Mesothelial cell of epicardium (in vitro differentiated cells): ENCODE measurements at regions not wholly inside any gene's neighbourhood (a gene's known extent, or its start where the extent isn't known, plus 50 kb on each side); places are given as distances from the start of the nearest gene placed in this dataset.

Source experiments
- DNase-seq, 2 experiments: peaks; one replicate each; pipeline ENCODE4 v3.0.0; 2021; ENCODE audit warnings: low spot score in 2 of 2; ENCODE audit not compliant: unreplicated experiment in 2 of 2
- H3K27ac Mint-ChIP-seq: 2 replicates; pipeline ENCODE4 v1.8.0; 2021; ENCODE audit warnings: mixed read lengths
- H3K27me3 Mint-ChIP-seq: 2 replicates; pipeline ENCODE4 v1.8.0; 2021; ENCODE audit warnings: low read depth, mixed read lengths
- H3K36me3 Mint-ChIP-seq: 2 replicates; pipeline ENCODE4 v1.8.0; 2021; ENCODE audit warnings: mixed read lengths
- H3K4me1 Mint-ChIP-seq: 2 replicates; pipeline ENCODE4 v1.8.0; 2021; ENCODE audit warnings: mixed read lengths
- H3K4me3 Mint-ChIP-seq: 2 replicates; pipeline ENCODE4 v1.8.0; 2021; ENCODE audit warnings: mild to moderate bottlenecking, moderate library complexity, mixed read lengths
- H3K9me3 Mint-ChIP-seq: 2 replicates; pipeline ENCODE4 v1.8.0; 2021; ENCODE audit warnings: mixed read lengths
- CTCF ChIP-seq: fragments of 200-600 bp; sonication (generic); IDR thresholded peaks from one replicate; pipeline ENCODE4 v1.5.0; 2021; ENCODE audit warnings: antibody characterized with exemption; ENCODE audit not compliant: unreplicated experiment

GRCh38 chr4:121227341-121227792 lies 63.2 kb upstream of the TNIP3 start:
- no peak for TF ChIP-seq CTCF
- Mint-ChIP-seq H3K27ac (peak overlapping the region; percentile 82), H3K4me3 (no peak overlapping the region), H3K4me1 (peaks cover 61% of the 10 kb centered on the region), H3K27me3 (no peaks in the 10 kb centered on the region), H3K36me3 (no peaks in the 10 kb centered on the region), H3K9me3 (peaks cover 3% of the 10 kb centered on the region)
- DNase-seq: no peak

- Mint-ChIP-seq H3K27me3 (no peaks in the 10 kb centered on the region), H3K4me1 (peaks cover 58% of the 10 kb centered on the region), H3K4me3 (no peak overlapping the region), H3K9me3 (peaks cover 3% of the 10 kb centered on the region), H3K27ac (peak overlapping the region; percentile 36), H3K36me3 (no peaks in the 10 kb centered on the region)
- DNase-seq: no peak
- no peak for TF ChIP-seq CTCF
These were observed 62.2 kb upstream of the TNIP3 start for GRCh38 chr4:121226362-121226761.

- TF ChIP-seq CTCF: no peak
- Mint-ChIP-seq H3K9me3 (no peaks in the 10 kb centered on the region), H3K4me1 (peaks cover 33% of the 10 kb centered on the region), H3K27ac (no peak overlapping the region), H3K27me3 (no peaks in the 10 kb centered on the region), H3K4me3 (no peak overlapping the region), H3K36me3 (no peaks in the 10 kb centered on the region)
- DNase-seq: no peak
These were observed 57.5 kb upstream of the TNIP3 start for GRCh38 chr4:121221608-121222007.

GRCh38 chr4:121221201-121221600 lies 57.1 kb upstream of the TNIP3 start:
- H3K4me3 Mint-ChIP-seq: no peak overlapping the region
- no peak for TF ChIP-seq CTCF
- no peaks in the 10 kb centered on the region for H3K36me3 Mint-ChIP-seq
- H3K27me3 Mint-ChIP-seq: no peaks in the 10 kb centered on the region
- peaks cover 33% of the 10 kb centered on the region for H3K4me1 Mint-ChIP-seq
- H3K27ac Mint-ChIP-seq: no peak overlapping the region
- no peak for DNase-seq
- no peaks in the 10 kb centered on the region for H3K9me3 Mint-ChIP-seq

GRCh38 chr4:121220698-121221097 lies 56.6 kb upstream of the TNIP3 start:
- no peak for TF ChIP-seq CTCF
- H3K27ac Mint-ChIP-seq: no peak overlapping the region
- H3K4me1 Mint-ChIP-seq: peaks cover 29% of the 10 kb centered on the region
- no peak for DNase-seq
- H3K4me3 Mint-ChIP-seq: no peak overlapping the region
- no peaks in the 10 kb centered on the region for H3K9me3 Mint-ChIP-seq
- H3K27me3 Mint-ChIP-seq: no peaks in the 10 kb centered on the region
- H3K36me3 Mint-ChIP-seq: no peaks in the 10 kb centered on the region

- H3K9me3 Mint-ChIP-seq: no peaks in the 10 kb centered on the region
- no peaks in the 10 kb centered on the region for H3K36me3 Mint-ChIP-seq
- no peak for TF ChIP-seq CTCF
These were observed 55.1 kb upstream of the TNIP3 start for GRCh38 chr4:121219227-121219626.

More at GRCh38 chr4:121219227-121219626, 55.1 kb upstream of the TNIP3 start:
- H3K27ac Mint-ChIP-seq: no peak overlapping the region
- DNase-seq: no peak
- H3K4me1 Mint-ChIP-seq: peaks cover 19% of the 10 kb centered on the region
- no peak overlapping the region for H3K4me3 Mint-ChIP-seq
- no peaks in the 10 kb centered on the region for H3K27me3 Mint-ChIP-seq
